NCI-H510A treated with DMSO at 0.1 percent for 48 hours (cell line): ENCODE measurements at regions not wholly inside any gene's neighbourhood (a gene's known extent, or its start where the extent isn't known, plus 50 kb on each side); places are given as distances from the start of the nearest gene placed in this dataset.
"Not testable (repeated sequence)": the region's sequence is repeated elsewhere in the genome, so short reads cannot be mapped to it uniquely, and the experiment has no call there.

ENCODE experiments used
- DNase-seq: peaks from one replicate; lab custom pipeline; 2025; lab: John Stamatoyannopoulos, UW

GRCh38 chr12:97800561-97800960 lies 338.0 kb downstream of the RMST start:
- no peak for DNase-seq

GRCh38 chr12:97801471-97802059 lies 339.0 kb downstream of the RMST start:
- no peak for DNase-seq

- DNase-seq = no peak
These were observed 342.5 kb downstream of the RMST start for GRCh38 chr12:97805146-97805545.

DNA sequence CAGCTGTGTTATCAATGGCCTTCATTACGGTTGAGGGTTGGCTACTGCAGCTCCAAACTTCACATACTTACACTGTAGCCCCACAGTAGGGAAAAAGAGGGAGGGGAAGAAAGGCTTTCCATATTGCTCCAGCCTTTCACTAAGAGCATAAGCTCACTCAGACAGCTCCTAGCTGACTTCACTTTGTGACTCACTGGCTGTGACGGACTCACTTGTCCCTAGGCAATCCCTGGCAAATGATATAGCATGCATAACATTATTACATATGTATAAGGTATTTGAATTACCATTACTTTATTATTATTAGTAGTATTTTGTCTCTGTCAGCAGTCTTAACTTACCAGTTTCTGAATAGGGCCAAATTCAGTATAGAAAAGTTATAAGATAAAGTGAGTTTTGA lies 350.7 kb downstream of the RMST start:
- DNase-seq = no peak

- DNase-seq = no peak
These were observed 359.2 kb downstream of the RMST start for GRCh38 chr12:97821806-97822205.

GRCh38 chr12:97835541-97835940 lies 372.9 kb downstream of the RMST start:
- no peak for DNase-seq

- DNase-seq = no peak
These were observed 374.8 kb downstream of the RMST start for GRCh38 chr12:97837401-97837800.

DNA sequence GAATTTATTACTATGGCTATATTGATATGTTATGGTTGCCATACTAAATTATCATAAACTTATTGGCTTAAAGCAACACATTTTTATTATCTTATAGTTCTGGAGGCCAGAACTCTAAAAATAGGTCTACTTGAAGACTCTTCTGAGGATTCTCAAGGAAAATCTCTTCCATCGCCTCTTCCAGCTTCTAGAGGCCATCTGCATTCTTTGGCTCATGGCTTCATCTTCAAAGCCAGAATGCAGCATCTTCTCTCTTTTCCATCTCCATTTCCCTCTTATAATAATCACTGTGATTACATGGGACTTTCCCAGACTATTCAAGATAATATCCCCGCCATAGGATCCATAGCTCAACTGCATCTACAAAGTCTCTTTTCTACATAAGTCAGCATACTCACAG lies 385.4 kb downstream of the RMST start:
- DNase-seq = no peak

- DNase-seq = no peak
These were observed 391.9 kb downstream of the RMST start for GRCh38 chr12:97854477-97854876.

DNA sequence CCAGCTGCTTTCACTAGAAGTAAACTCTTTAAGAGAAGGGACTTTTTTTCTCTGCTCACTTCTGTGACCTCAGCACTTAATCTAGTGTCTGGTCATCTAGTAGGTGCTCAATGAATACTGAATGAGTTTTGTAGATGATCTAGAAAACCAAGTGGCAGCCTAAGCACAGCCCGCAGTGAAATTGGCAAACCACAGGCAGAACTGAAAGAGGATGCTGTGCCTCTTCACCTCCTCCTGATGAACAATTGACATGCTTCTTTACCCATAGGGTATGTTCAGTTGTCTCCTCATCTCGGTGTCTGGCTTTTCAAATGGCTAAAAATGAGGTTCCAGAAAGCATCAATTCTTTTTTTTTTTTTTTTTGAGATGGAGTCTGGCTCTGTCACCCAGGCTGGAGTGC lies 399.5 kb downstream of the RMST start:
- DNase-seq = no peak

GRCh38 chr12:97875064-97875463 lies 412.5 kb downstream of the RMST start:
- no peak for DNase-seq

- no peak for DNase-seq
These were observed 414.2 kb downstream of the RMST start for GRCh38 chr12:97876780-97877179.

DNA sequence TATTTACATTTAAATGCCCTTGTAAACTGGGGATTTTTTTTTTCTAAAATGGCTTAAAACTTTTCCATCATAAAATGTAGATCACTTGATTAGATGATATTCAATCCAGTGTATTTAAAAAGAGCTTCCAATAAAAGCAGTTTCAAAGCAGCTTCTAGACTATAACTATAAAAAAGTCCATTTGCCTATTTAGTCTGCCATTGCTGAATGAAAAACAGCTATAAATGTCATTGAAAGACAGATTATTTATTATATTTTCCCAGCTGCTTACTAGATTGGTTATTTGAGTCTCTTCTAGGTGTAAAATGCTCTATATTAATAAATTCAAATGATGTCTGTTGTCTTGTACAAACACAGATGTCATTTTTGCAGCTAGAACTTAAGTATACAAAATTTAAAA lies 414.8 kb downstream of the RMST start:
- no peak for DNase-seq

GRCh38 chr12:97886511-97887176 lies 424.0 kb downstream of the RMST start:
- DNase-seq = no peak

DNA sequence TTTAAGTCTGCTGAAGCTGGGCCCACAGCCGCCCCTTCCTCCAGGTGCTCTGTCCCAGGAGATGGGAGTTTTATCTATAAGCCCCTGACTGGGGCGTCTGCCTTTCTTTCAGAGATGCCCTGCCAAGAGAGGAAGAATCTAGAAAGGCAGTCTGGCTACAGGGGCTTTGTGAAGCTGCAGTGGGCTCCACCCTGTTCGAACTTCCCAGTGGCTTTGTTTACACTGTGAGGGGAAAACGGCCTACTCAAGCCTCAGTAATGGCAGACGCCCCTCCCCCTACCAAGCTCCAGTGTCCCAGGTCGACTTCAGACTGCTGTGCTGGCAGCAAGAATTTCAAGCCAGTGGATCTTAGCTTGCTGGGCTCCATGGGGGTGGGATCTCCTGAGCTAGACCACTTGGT lies 435.3 kb downstream of the RMST start:
- not testable (repeated sequence) for DNase-seq

DNA sequence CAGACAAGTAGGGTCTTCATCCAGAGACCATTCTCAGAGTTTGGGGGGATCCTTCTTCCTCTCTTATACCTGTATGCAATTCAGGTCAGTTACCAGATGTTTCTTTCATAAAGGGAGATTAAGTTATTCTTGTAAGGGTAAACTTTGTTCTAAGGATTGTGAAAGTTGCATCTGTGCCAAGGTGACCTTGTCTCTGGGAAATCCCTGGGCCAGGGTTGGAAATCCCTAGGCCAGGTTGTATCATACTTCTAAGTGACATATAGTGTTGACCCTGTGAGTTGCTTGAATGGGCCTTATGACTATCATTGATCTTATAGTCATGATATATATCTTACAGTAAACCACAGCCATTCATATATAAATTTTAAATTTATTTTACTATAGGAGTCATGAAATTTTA lies 436.9 kb downstream of the RMST start:
- DNase-seq = no peak

GRCh38 chr12:97899956-97900355 lies 437.4 kb downstream of the RMST start:
- DNase-seq = no peak

- no peak for DNase-seq
These were observed 440.8 kb downstream of the RMST start for GRCh38 chr12:97903356-97903755.

- no peak for DNase-seq
These were observed 444.9 kb downstream of the RMST start for GRCh38 chr12:97907504-97907903.

GRCh38 chr12:97910559-97910958 lies 448.0 kb downstream of the RMST start:
- no peak for DNase-seq

DNA sequence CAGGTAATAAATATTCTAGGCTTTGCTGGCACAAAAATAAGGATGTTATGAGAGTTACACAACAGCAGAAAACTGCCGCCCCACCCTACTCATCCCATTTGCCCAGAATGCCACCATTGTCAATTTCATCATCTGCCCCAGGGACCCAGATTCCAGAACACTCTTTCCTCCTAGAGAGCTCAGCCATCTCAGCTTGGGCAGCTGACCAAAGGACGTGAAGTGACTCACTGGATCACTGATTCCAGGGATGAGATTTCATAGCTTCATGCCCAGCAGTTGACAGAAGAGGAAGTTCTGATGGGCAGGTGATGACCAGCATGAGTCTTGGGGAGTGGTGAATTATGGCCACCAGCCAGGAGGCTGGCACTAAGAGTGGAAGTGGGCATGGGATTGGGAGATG lies 450.3 kb downstream of the RMST start:
- DNase-seq = no peak

GRCh38 chr12:97921979-97922722 lies 459.5 kb downstream of the RMST start:
- no peak for DNase-seq

GRCh38 chr12:97923546-97923945 lies 460.9 kb downstream of the RMST start:
- DNase-seq = no peak
